Vagina (tissue), 2 donors: ENCODE measurements at regions not wholly inside any gene's neighbourhood (a gene's known extent, or its start where the extent isn't known, plus 50 kb on each side); places are given as distances from the start of the nearest gene placed in this dataset.

Source experiments
- CTCF ChIP-seq, 3 experiments: fragments of 450-650 bp in 2 of 3; fragments of 200-600 bp in 1 of 3; sonication (generic) in 1 of 3; IDR thresholded peaks; one replicate each; pipeline ENCODE4 v1.5.1; 2017 to 2019; ENCODE audit warnings: antibody characterized with exemption in 3 of 3, mild to moderate bottlenecking in 2 of 3, moderate library complexity in 2 of 3
- POLR2A ChIP-seq, 2 donors: fragments of 450-650 bp; IDR thresholded peaks; one replicate each; pipeline ENCODE4 v1.6.1; 2017; ENCODE audit warnings: antibody characterized with exemption in 2 of 2, mild to moderate bottlenecking in 2 of 2, moderate library complexity in 2 of 2

- TF ChIP-seq CTCF (IDR thresholded peaks at IDR 0.05) (no peak), POLR2A (IDR thresholded peaks at IDR 0.05) (no peak)
These were observed 200.7 kb upstream of the FOXN2 start for GRCh38 chr2:48113767-48114166.
